Neural progenitor cell (in vitro differentiated cells): ENCODE measurements at regions not wholly inside any gene's neighbourhood (a gene's known extent, or its start where the extent isn't known, plus 50 kb on each side); places are given as distances from the start of the nearest gene placed in this dataset.

Experiments
- DNase-seq: peaks from one replicate; pipeline ENCODE4 v3.0.0-alpha.2; 2016; ENCODE audit warnings: low spot score
- H2AFZ ChIP-seq: fragments of 200-600 bp; sonication (generic); replicated peaks from 2 replicates; pipeline ENCODE4 v1.6.1; 2016; ENCODE audit warnings: antibody characterized with exemption
- H3F3A ChIP-seq: fragments of 200-600 bp; sonication (generic); 2 replicates; pipeline ENCODE4 v1.6.1; 2016; ENCODE audit warnings: antibody characterized with exemption, low read depth
- H3K27ac ChIP-seq: fragments of 200-600 bp; sonication (generic); 2 replicates; pipeline ENCODE4 v1.5.1; 2016; ENCODE audit warnings: mild to moderate bottlenecking
- H3K27me3 ChIP-seq: fragments of 200-600 bp; sonication (generic); 2 replicates; pipeline ENCODE4 v1.6.1; 2016; ENCODE audit warnings: mild to moderate bottlenecking, moderate library complexity
- H3K36me3 ChIP-seq: fragments of 200-600 bp; sonication (generic); 2 replicates; pipeline ENCODE4 v1.5.1; 2016
- H3K4me1 ChIP-seq: fragments of 200-600 bp; sonication (generic); 2 replicates; pipeline ENCODE4 v1.6.1; 2016; ENCODE audit warnings: mixed run types
- H3K4me2 ChIP-seq: fragments of 200-600 bp; sonication (generic); 2 replicates; pipeline ENCODE4 v1.6.1; 2016
- H3K4me3 ChIP-seq: fragments of 200-600 bp; sonication (generic); 2 replicates; pipeline ENCODE4 v1.5.1; 2016
- H3K79me2 ChIP-seq: fragments of 200-600 bp; sonication (generic); 2 replicates; pipeline ENCODE4 v1.6.1; 2016; ENCODE audit warnings: low read depth
- H3K9ac ChIP-seq: fragments of 200-600 bp; sonication (generic); 2 replicates; pipeline ENCODE4 v1.6.1; 2016
- H3K9me3 ChIP-seq: fragments of 200-600 bp; sonication (generic); 2 replicates; pipeline ENCODE4 v1.5.1; 2016; ENCODE audit warnings: low read depth
- H4K20me1 ChIP-seq: fragments of 200-600 bp; sonication (generic); 2 replicates; pipeline ENCODE4 v1.6.1; 2016; ENCODE audit warnings: low read depth
- H3K27ac Mint-ChIP-seq: 3 replicates; pipeline ENCODE4 v1.8.0; 2021; ENCODE audit warnings: mixed read lengths
- H3K27me3 Mint-ChIP-seq: 2 replicates; pipeline ENCODE4 v1.8.0; 2022; ENCODE audit warnings: low read depth, mild to moderate bottlenecking, inconsistent platforms, moderate library complexity, mixed read lengths; ENCODE audit not compliant: insufficient read depth
- H3K36me3 Mint-ChIP-seq: 3 replicates; pipeline ENCODE4 v1.8.0; 2021; ENCODE audit warnings: mixed read lengths
- H3K4me1 Mint-ChIP-seq: 3 replicates; pipeline ENCODE4 v1.8.0; 2021; ENCODE audit warnings: mixed read lengths
- H3K4me3 Mint-ChIP-seq: 3 replicates; pipeline ENCODE4 v1.8.0; 2021; ENCODE audit warnings: mild to moderate bottlenecking, moderate library complexity, mixed read lengths
- H3K9me3 Mint-ChIP-seq: 3 replicates; pipeline ENCODE4 v1.8.0; 2020; ENCODE audit warnings: mixed read lengths
- EZH2 ChIP-seq: fragments of 200-600 bp; sonication (generic); IDR thresholded peaks from 2 replicates; pipeline ENCODE4 v1.6.1; 2017; ENCODE audit warnings: antibody characterized with exemption, mild to moderate bottlenecking, moderate library complexity
- EZH2phosphoT487 ChIP-seq: fragments of 200-600 bp; sonication (generic); IDR thresholded peaks from 2 replicates; pipeline ENCODE4 v1.6.1; 2017; ENCODE audit warnings: antibody characterized with exemption
- TF ChIP-seq, protein P1 (sequence below): fragments of 200-600 bp; sonication (generic); IDR thresholded peaks from 2 replicates; pipeline ENCODE4 v1.5.1; 2017; ENCODE audit warnings: antibody characterized with exemption, mild to moderate bottlenecking

DNA sequence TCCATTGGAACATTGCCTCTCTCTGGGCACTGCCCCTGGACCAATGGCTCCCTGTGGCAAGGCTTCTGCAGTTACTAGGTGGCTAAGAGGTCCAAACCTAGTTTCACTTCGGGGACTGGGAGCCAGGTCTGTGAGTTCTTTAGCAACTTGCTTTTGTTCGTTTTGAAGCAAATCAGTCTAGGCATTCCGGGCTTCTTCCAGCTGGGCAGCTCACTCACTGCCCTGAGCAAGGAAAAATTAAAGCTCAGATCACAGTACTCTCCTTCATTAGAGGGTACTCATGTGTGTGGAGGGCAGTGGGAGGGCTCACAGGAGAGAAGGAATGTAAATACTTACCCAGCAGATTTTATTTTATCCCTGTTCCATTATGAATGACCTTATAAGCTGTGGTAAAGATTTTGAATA is 80.3 kb downstream of the SPP2 start:
- Mint-ChIP-seq H3K27me3 (peaks cover 8% of the 10 kb centered on the region), H3K4me3 (no peak overlapping the region), H3K27ac (peak overlapping the region; percentile 48), H3K4me1 (peaks cover 23% of the 10 kb centered on the region), H3K36me3 (no peaks in the 10 kb centered on the region), H3K9me3 (no peaks in the 10 kb centered on the region)
- TF ChIP-seq EZH2phosphoT487 (no peak), EZH2 (no peak)
- TF ChIP-seq, protein P1, sequence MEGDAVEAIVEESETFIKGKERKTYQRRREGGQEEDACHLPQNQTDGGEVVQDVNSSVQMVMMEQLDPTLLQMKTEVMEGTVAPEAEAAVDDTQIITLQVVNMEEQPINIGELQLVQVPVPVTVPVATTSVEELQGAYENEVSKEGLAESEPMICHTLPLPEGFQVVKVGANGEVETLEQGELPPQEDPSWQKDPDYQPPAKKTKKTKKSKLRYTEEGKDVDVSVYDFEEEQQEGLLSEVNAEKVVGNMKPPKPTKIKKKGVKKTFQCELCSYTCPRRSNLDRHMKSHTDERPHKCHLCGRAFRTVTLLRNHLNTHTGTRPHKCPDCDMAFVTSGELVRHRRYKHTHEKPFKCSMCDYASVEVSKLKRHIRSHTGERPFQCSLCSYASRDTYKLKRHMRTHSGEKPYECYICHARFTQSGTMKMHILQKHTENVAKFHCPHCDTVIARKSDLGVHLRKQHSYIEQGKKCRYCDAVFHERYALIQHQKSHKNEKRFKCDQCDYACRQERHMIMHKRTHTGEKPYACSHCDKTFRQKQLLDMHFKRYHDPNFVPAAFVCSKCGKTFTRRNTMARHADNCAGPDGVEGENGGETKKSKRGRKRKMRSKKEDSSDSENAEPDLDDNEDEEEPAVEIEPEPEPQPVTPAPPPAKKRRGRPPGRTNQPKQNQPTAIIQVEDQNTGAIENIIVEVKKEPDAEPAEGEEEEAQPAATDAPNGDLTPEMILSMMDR: no peak
- Histone ChIP-seq H3K4me3 (no peak overlapping the region), H3K4me2 (no peak overlapping the region), H3K9ac (no peak overlapping the region), H3F3A (no peaks in the 10 kb centered on the region), H4K20me1 (no peaks in the 10 kb centered on the region), H3K9me3 (no peaks in the 10 kb centered on the region), H3K4me1 (peaks cover 12% of the 10 kb centered on the region), H3K27me3 (no peaks in the 10 kb centered on the region), H3K27ac (no peak overlapping the region), H2AFZ (peak overlapping the region; percentile 18), H3K79me2 (no peaks in the 10 kb centered on the region), H3K36me3 (no peaks in the 10 kb centered on the region)
- peak; percentile 9 for DNase-seq

DNA sequence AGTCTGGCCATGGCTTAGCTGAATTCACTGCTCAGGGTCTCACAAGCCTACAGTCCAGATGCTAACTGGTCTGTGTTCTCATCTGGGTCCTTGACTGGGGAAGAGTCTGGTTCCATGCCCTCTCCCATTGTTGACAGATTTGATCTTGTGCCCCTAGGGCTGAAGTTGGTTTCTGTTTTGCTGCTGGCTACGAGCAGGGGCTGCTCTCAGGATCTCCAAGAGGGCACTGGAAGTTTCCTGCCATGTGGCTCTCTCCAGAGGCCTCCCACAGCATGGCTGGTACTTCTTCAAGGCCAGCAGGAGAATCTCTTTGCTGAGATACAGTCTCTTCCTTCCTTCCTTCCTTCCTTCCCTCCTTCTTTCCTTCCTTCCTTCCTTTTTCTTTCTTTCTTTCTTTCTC is 78.1 kb downstream of the SPP2 start:
- Histone ChIP-seq H3K9me3 (no peaks in the 10 kb centered on the region), H3K27ac (no peak overlapping the region), H2AFZ (no peak overlapping the region), H3K79me2 (no peaks in the 10 kb centered on the region), H4K20me1 (no peaks in the 10 kb centered on the region), H3K9ac (no peak overlapping the region), H3K36me3 (no peaks in the 10 kb centered on the region), H3K27me3 (no peaks in the 10 kb centered on the region), H3K4me2 (no peak overlapping the region), H3K4me1 (peaks cover 6% of the 10 kb centered on the region), H3K4me3 (no peak overlapping the region), H3F3A (no peaks in the 10 kb centered on the region)
- Mint-ChIP-seq H3K36me3 (no peaks in the 10 kb centered on the region), H3K9me3 (no peaks in the 10 kb centered on the region), H3K4me3 (no peak overlapping the region), H3K4me1 (peaks cover 15% of the 10 kb centered on the region), H3K27me3 (peaks cover 8% of the 10 kb centered on the region), H3K27ac (no peak overlapping the region)
- TF ChIP-seq EZH2phosphoT487 (no peak), EZH2 (no peak)
- TF ChIP-seq, protein P1: no peak
- DNase-seq: no peak
